HG03280 (cell line): ENCODE measurements at regions not wholly inside any gene's neighbourhood (a gene's known extent, or its start where the extent isn't known, plus 50 kb on each side); places are given as distances from the start of the nearest gene placed in this dataset.
"Not testable (repeated sequence)": the region's sequence is repeated elsewhere in the genome, so short reads cannot be mapped to it uniquely, and the experiment has no call there.

ENCODE experiments used
- ATAC-seq: cut with Tn5 transposase; IDR thresholded peaks from one replicate; pipeline ENCODE4 v1.9.1; 2021; ENCODE audit warnings: mild to moderate bottlenecking, moderate library complexity; ENCODE audit not compliant: unreplicated experiment

DNA sequence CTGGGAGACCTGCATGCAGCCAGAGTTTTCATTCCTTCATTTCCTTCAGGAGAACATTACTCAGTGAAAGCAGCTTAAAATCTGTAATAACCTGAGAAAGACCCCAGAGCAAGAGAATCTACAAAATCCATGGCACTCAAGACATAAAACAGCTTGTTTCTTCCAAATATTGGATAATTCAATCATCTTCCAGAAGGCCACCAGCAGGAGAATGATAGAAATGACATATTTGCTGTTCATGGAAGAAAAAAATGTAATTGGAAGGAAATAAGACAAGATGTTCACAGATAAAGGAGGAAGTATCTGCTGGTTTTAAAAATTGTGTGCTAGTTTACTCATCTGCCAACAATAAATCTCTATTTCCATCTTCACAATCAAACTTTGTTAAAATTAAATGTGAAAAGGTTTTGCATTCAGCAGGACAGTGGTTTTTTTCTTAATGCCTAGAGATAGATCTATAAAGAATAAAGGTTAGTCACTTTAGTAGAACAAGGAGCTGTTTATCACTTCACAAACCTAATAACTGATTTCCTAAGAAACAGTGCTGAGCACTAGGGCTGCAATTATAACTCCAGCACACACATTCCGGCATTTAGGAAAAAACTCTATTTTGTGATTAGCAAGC lies 530.8 kb downstream of the NSUN3 start:
- ATAC-seq, result no peak

DNA sequence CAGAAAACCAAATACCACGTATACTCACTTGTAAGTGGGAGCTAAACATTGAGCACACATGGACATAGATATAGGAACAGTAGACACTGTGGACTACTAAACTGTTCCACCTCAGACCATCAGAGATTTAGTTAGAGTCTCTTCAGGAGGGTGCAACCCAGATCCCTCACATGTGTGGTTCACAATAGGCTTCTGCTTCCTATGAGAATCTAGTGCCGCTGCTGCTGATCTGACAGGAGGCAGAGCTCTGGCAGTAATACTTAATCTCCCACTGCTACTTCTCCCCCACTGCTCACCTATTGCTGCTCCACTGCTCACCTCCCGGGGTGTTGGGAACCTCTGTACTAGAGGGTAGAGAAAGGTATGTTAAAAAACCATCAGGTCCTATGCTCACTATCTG lies 533.3 kb downstream of the NSUN3 start:
- ATAC-seq, result no peak

- peak; percentile 76 for ATAC-seq
These were observed 534.2 kb downstream of the NSUN3 start for GRCh38 chr3:94596887-94597566.

GRCh38 chr3:94607778-94608177 lies 544.9 kb downstream of the NSUN3 start:
- no peak for ATAC-seq

- no peak for ATAC-seq
These were observed 547.0 kb downstream of the NSUN3 start for GRCh38 chr3:94609908-94610307.

GRCh38 chr3:94611596-94611995 lies 548.7 kb downstream of the NSUN3 start:
- no peak for ATAC-seq

DNA sequence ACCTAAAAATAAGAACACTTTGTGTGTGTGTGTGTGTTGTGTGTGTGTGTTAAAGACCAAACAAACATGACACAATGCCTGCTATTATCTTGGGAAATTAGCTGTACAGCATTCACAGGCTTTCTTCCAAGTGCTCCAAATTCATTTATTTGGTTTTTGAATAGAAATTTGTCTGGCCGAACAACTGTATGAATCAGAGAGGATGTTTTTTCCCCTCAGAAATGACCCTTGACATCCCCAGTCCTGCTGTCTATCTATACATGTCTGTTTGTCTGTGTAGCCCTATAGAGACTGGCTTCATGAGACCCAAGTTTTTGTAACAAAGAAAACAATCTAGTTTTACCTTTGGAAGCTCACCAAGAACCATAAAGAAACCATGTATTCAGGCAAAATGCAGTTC lies 549.8 kb downstream of the NSUN3 start:
- no peak for ATAC-seq

- no peak for ATAC-seq
These were observed 551.3 kb downstream of the NSUN3 start for GRCh38 chr3:94614192-94614591.

DNA sequence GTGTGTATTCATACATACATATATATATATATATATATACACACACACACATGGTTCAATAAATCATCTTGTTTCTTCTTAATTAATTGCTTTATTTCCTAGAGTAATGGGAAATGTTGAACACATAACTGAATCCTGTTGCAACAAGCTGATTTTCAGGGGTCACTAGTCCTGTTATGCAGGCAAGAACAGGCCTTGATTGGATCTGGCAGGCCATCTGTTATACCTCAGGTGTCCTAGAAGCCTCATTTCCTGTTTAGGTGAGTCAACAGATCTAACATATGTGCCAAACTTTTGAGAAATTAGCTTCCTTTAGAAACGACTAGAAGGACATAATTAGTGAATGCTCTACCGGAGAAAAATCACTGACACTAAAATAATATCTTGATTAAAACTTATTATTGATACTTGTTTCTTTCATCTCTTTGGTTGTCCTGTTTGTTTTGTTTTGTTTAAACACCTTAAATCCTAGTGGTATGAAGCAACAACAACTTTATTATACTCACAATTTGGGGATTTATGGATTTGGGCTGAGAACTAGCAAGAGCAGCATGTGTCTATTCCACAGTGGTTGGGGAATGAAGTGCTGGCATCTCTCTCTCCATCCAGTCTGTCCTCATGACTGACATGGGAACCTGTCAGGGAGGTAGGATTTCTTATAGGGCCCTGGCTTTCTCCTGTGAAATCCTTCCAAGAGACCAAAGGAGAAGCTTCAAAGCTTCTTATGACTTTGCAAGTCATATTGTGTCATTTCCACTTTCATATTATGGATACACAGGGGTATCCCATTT lies 552.6 kb downstream of the NSUN3 start:
- no peak for ATAC-seq

GRCh38 chr3:94616833-94617232 lies 554.0 kb downstream of the NSUN3 start:
- ATAC-seq, result no peak

DNA sequence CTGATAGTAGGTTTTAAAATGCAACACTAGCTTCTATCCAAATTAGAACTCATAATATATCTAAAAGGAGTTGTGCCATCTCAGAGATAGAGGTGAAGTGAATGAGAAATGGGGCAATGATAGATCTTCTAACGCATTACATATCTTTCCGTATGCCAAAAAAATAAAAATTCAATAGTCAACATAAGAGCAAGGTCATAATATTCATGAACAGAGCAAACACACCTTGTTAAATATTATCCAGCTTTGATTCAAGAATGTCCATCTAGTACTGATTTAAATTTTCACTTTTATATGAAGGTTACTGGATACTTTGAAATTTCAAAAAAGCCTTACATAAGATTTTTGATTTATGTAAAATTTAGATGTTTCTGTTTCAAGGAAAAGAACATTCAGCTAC lies 554.5 kb downstream of the NSUN3 start:
- ATAC-seq, result no peak

DNA sequence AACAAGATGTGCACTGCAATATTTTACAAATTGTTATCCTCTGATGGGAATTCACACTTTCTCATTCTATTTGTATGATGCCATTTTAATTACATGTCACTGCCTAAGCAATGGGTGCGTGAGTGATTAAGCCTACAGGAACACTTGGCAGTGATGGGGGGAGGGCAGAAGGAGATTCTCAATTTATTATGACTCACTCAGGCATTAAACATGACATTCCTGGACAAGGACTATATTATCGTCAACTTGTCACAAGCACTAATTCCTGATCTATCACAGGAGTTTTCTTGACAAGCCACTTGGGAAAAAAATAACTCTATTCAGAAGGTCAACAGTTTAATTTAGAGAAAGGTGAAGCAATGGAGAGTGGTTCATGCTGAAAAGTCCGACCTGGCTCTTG lies 556.8 kb downstream of the NSUN3 start:
- ATAC-seq, result no peak

- no peak for ATAC-seq
These were observed 563.7 kb downstream of the NSUN3 start for GRCh38 chr3:94626573-94626972.

- no peak for ATAC-seq
These were observed 564.8 kb downstream of the NSUN3 start for GRCh38 chr3:94627689-94628088.

DNA sequence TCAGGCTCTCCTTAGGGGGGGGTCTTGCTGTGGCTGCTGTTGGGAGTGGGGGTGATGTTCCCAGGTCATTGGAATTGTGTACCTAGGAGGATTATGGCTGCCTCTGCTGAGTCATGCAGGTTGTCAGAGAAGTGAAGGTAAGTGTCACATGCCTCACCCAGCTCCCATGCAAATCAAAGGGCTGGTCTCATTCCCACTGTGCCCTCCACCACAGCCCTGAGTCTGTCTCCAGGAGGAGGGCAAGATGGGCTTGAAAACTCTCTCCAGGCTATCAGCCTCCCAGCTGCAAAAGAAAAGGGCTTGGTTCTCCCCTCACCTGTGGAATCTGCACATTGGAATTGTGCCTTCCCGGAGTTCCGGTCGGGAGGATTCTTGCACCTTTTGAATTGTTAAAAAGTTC lies 580.5 kb downstream of the NSUN3 start:
- no peak for ATAC-seq

GRCh38 chr3:94645790-94646189 lies 582.9 kb downstream of the NSUN3 start:
- no peak for ATAC-seq

- ATAC-seq, result no peak
These were observed 584.3 kb downstream of the NSUN3 start for GRCh38 chr3:94647131-94647530.

- ATAC-seq, result not testable (repeated sequence)
These were observed 585.7 kb downstream of the NSUN3 start for GRCh38 chr3:94648270-94649180.

GRCh38 chr3:94654096-94654495 lies 591.2 kb downstream of the NSUN3 start:
- no peak for ATAC-seq

DNA sequence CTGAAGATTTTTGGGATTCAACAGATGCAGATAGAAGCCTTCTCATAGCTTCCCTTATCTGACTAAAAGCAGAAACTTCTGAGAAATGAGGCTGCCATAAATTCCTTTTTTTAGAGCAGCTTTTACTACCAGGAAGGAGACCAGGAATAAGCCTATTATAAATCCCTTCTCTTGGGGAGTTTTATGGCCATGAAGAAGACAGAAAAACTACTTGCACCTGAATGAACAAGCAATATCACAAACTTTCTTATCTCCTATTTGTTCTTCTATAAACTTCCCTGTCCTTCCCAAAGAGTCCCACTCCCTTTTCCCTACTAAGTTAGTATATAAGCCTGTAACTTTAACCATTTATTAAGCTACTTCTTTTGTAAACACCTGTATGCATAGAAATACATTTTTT lies 603.1 kb downstream of the NSUN3 start:
- ATAC-seq, result no peak

GRCh38 chr3:94671078-94671477 lies 608.2 kb downstream of the NSUN3 start:
- ATAC-seq, result no peak
